ENCODE measurements at regions not wholly inside any gene's neighbourhood (a gene's known extent, or its start where the extent isn't known, plus 50 kb on each side); places are given as distances from the start of the nearest gene placed in this dataset.

DNA sequence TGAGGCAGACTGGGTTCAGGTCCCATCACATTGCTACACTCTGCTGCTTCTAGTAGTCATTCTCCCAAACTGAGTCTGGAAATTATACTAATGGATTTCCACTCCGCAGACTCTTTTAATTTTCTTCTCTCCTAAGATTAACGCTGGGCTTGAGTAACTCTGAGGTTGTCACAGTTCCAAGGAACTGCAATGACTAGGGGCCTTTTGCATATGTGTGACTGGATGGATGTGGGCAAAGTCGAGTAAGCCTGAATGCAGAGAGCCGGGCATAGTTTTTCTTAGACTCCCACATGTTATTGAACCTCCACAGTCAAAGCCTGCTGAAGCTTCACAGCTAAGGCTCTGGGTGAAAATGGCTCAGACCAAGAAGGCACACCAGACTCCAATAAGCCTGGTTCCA is 160.9 kb upstream of the PROX1 start:
- TF ChIP-seq SIN3A (IDR thresholded peaks at IDR 0.05; ENCODE audit: borderline replicate concordance, insufficient read depth, low read length) (no peak), TAF1 (IDR thresholded peaks at IDR 0.05; ENCODE audit: borderline replicate concordance, insufficient read depth, low read length) (no peak), FOXP2 (optimal IDR thresholded peaks at IDR 0.05; ENCODE audit: borderline replicate concordance, extremely low read depth, extremely low read length, insufficient read depth) (no peak), POLR2AphosphoS5 (IDR thresholded peaks at IDR 0.05; ENCODE audit: low read depth, low read length) (no peak), REST (IDR thresholded peaks at IDR 0.05; ENCODE audit: insufficient read depth in 1 of 2, low read depth in 2 of 2, low read length in 2 of 2) (no peak)

DNA sequence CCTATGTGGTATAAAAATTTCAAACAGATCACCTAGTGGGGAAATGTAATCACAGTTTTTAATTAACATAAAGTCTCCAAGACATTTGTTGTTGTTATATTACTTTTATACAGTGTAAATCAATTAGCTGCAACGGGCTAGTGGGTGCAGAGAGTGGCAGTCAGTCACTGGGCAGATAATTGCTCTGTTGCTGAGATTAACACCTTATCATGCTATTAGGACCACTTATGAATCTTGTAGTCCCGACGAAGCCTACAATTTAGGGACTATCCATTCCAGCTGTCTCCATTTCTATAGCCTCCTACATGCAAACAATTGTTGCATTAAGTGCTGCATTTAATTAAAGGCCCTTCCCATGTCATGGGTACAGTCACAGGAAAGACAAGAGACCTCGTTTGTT is 158.9 kb upstream of the PROX1 start:
- no peak for TF ChIP-seq FOXP2 (optimal IDR thresholded peaks at IDR 0.05; ENCODE audit: borderline replicate concordance, extremely low read depth, extremely low read length, insufficient read depth)
- no peak for TF ChIP-seq TAF1 (IDR thresholded peaks at IDR 0.05; ENCODE audit: borderline replicate concordance, insufficient read depth, low read length)
- TF ChIP-seq SIN3A (IDR thresholded peaks at IDR 0.05; ENCODE audit: borderline replicate concordance, insufficient read depth, low read length), result no peak

GRCh38 chr1:213829780-213830179 is 158.0 kb upstream of the PROX1 start:
- no peak for TF ChIP-seq REST (IDR thresholded peaks at IDR 0.05; ENCODE audit: insufficient read depth in 1 of 2, low read depth in 2 of 2, low read length in 2 of 2)
- TF ChIP-seq SIN3A (IDR thresholded peaks at IDR 0.05; ENCODE audit: borderline replicate concordance, insufficient read depth, low read length), result no peak

DNA sequence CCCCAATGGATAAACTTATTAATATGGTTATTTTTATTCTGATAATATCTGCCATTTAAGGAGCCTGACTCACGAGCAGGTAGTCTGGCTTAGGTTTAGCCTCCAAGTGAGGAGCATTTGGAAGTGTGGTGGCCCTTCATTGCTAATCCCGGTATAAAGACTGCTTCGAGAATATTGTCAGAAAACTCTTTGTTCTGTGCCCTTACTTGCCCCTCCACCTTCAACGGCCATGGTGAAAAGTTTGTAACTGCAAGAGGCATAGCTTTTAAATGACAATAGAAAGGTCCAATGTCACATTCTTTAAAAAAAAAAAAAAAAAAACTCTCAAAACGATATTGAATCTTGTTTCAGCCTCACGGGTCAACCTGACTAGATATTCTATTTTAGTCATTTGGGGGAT is 157.4 kb upstream of the PROX1 start:
- no peak for TF ChIP-seq TAF1 (IDR thresholded peaks at IDR 0.05; ENCODE audit: borderline replicate concordance, insufficient read depth, low read length)
- no peak for TF ChIP-seq REST (IDR thresholded peaks at IDR 0.05; ENCODE audit: insufficient read depth in 1 of 2, low read depth in 2 of 2, low read length in 2 of 2)
- no peak for TF ChIP-seq SIN3A (IDR thresholded peaks at IDR 0.05; ENCODE audit: borderline replicate concordance, insufficient read depth, low read length)
- TF ChIP-seq FOXP2 (optimal IDR thresholded peaks at IDR 0.05; ENCODE audit: borderline replicate concordance, extremely low read depth, extremely low read length, insufficient read depth), result no peak
- no peak for TF ChIP-seq POLR2AphosphoS5 (IDR thresholded peaks at IDR 0.05; ENCODE audit: low read depth, low read length)

DNA sequence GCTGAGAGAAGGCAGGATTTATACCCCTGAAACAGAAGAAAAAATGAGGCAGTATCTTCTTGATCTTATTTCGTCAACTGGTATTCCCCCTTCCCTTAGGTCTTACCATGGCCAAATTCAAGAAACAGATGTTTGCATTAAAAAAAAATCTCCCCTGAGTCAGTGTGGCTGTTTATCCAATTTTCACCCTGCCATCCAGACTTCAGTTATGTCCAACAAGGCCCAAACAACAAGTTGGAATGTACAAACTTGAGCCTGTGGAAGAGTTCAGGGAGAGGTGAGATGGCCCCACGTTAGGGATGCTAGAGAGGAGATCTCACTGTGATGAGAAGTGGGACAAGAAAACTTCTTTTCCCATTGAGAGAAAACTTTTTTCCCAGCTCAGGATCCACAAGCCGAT is 147.2 kb upstream of the PROX1 start:
- no peak for TF ChIP-seq TAF1 (IDR thresholded peaks at IDR 0.05; ENCODE audit: borderline replicate concordance, insufficient read depth, low read length)
- no peak for TF ChIP-seq SIN3A (IDR thresholded peaks at IDR 0.05; ENCODE audit: borderline replicate concordance, insufficient read depth, low read length)
- no peak for TF ChIP-seq POLR2AphosphoS5 (IDR thresholded peaks at IDR 0.05; ENCODE audit: low read depth, low read length)
- TF ChIP-seq FOXP2 (optimal IDR thresholded peaks at IDR 0.05; ENCODE audit: borderline replicate concordance, extremely low read depth, extremely low read length, insufficient read depth), result no peak
- no peak for TF ChIP-seq REST (IDR thresholded peaks at IDR 0.05; ENCODE audit: insufficient read depth in 1 of 2, low read depth in 2 of 2, low read length in 2 of 2)
